Stomach (tissue), 8 donors: ENCODE measurements at regions not wholly inside any gene's neighbourhood (a gene's known extent, or its start where the extent isn't known, plus 50 kb on each side); places are given as distances from the start of the nearest gene placed in this dataset.

ENCODE experiments used
- DNase-seq, 2 donors: peaks; one replicate each; pipeline versions ENCODE4 v3.0.0 to v3.0.0-alpha.2; 2013 to 2019
- H3K27ac ChIP-seq, 5 donors: fragments of 200-600 bp in 4 of 5; sonication (generic) in 4 of 5; one replicate each; pipeline ENCODE4 v1.5.1; 2013 to 2019; ENCODE audit warnings: mild to moderate bottlenecking in 1 of 5, moderate library complexity in 1 of 5
- H3K27me3 ChIP-seq, 3 donors: fragments of 200-600 bp; sonication (generic); one replicate each; pipeline ENCODE4 v1.5.1; 2017 to 2019; ENCODE audit warnings: mixed run types in 1 of 3
- H3K36me3 ChIP-seq, 4 donors: fragments of 200-600 bp; sonication (generic); 1 replicate in 3 of 4; 2 replicates in 1 of 4; pipeline ENCODE4 v1.5.1; 2016 to 2019
- H3K4me1 ChIP-seq, 4 donors: fragments of 200-600 bp; sonication (generic); one replicate each; pipeline ENCODE4 v1.5.1; 2016 to 2019
- H3K4me3 ChIP-seq, 4 donors: fragments of 200-600 bp; sonication (generic) in 3 of 4; one replicate each; pipeline ENCODE4 v1.5.1; 2016 to 2019; ENCODE audit warnings: mild to moderate bottlenecking in 1 of 4
- H3K9me3 ChIP-seq, 4 donors: fragments of 200-600 bp; sonication (generic); one replicate each; pipeline ENCODE4 v1.5.1; 2016 to 2019
- EP300 ChIP-seq: sonication (generic); formaldehyde crosslinking; IDR thresholded peaks from one replicate; pipeline ENCODE4 v1.6.1; 2017; ENCODE audit warnings: antibody characterized with exemption
- POLR2A ChIP-seq, 4 donors: fragments of 450-650 bp; IDR thresholded peaks; one replicate each; pipeline ENCODE4 v1.6.1; 2016; ENCODE audit warnings: antibody characterized with exemption in 4 of 4, control low read depth in 2 of 4, mild to moderate bottlenecking in 1 of 4, moderate library complexity in 1 of 4
- POLR2AphosphoS5 ChIP-seq, 3 donors: sonication (generic); formaldehyde crosslinking; IDR thresholded peaks; one replicate each; pipeline ENCODE4 v1.6.1; 2016; ENCODE audit warnings: antibody characterized with exemption in 3 of 3
- WGBS, 5 donors: extraction: QIAGEN DNeasy Blood & Tissue Kit in 3 of 5; methylation state at CpG; one replicate each; pipeline versions ENCODE4 v1.1.5 to v1.1.7; 2013 to 2018; 5-methylcytosine and 5-hydroxymethylcytosine counted together
- intact Hi-C: fragments of 100-400 bp; cut with DNase I; formaldehyde crosslinking; loops from one replicate; pipeline ENCODE4 v1.15.1; 2023; ENCODE audit warnings: low total_unique reads
- TF ChIP-seq, protein P1 (sequence below), 7 experiments: fragments of 450-650 bp in 4 of 7; fragments of 200-600 bp in 3 of 7; sonication (generic) in 3 of 7; IDR thresholded peaks; one replicate each; pipeline ENCODE4 v1.5.1; 2016 to 2019; ENCODE audit warnings: antibody characterized with exemption in 7 of 7, control low read depth in 2 of 7, mild to moderate bottlenecking in 1 of 7
- donor health status: healthy with polysubstance abuse.
- donor health status: Bipolar disorder and iron deficiency.
- donor health status: healthy.

DNA sequence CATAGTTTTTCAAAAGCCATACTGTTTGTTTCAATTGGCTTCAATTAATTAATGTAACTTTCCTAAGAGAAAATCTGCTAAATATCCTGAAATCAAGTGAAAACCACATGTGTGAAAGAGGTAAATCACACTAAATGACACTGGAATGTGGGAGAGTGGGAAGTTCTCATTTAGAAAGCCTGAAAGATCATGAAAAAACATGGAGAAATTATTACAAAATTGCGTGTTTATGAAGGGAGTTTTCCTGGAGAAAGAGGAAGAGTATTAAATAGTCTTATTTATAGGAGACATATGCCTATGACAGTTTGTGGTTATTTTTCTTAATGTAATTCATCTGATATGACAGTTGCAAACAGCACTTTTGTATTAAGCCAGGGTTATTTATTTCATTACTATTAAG, 183.7 kb downstream of the DKK2 start:
- Histone ChIP-seq H3K27me3 (no peaks in the 10 kb centered on the region), H3K4me1 (no peaks in the 10 kb centered on the region), H3K9me3 (no peaks in the 10 kb centered on the region), H3K4me3 (no peak overlapping the region), H3K27ac (no peak overlapping the region), H3K36me3 (no peaks in the 10 kb centered on the region)
- no peak for DNase-seq
- intact Hi-C loops = no loop called here
- TF ChIP-seq, protein P1, sequence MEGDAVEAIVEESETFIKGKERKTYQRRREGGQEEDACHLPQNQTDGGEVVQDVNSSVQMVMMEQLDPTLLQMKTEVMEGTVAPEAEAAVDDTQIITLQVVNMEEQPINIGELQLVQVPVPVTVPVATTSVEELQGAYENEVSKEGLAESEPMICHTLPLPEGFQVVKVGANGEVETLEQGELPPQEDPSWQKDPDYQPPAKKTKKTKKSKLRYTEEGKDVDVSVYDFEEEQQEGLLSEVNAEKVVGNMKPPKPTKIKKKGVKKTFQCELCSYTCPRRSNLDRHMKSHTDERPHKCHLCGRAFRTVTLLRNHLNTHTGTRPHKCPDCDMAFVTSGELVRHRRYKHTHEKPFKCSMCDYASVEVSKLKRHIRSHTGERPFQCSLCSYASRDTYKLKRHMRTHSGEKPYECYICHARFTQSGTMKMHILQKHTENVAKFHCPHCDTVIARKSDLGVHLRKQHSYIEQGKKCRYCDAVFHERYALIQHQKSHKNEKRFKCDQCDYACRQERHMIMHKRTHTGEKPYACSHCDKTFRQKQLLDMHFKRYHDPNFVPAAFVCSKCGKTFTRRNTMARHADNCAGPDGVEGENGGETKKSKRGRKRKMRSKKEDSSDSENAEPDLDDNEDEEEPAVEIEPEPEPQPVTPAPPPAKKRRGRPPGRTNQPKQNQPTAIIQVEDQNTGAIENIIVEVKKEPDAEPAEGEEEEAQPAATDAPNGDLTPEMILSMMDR (IDR thresholded peaks at IDR 0.05) = no peak
- 55 to 83% (median 72%) methylated on average over 1 of the region's 1 CpG for WGBS, 5 donors

DNA sequence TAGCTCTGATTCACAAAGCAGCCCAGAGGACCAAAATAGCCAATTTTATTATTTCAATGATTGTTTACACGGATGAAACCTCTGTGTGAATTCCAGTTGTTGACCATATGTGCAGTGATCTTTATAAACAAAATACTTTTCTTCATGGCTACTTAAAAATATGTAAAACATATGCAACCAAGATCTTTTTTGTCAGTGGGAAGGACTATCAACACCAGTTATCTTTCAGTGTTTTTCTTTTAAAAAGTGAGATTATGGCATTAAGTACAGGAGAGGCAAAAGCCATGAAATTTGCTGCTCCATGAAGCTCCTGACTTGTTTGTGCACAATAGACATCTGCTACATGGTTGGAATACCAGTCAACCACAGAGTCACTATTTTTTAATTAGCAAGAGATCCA, 184.4 kb downstream of the DKK2 start:
- Histone ChIP-seq H3K27me3 (no peaks in the 10 kb centered on the region), H3K9me3 (no peaks in the 10 kb centered on the region), H3K27ac (no peak overlapping the region), H3K4me3 (no peak overlapping the region), H3K36me3 (no peaks in the 10 kb centered on the region), H3K4me1 (no peaks in the 10 kb centered on the region)
- TF ChIP-seq POLR2AphosphoS5 (IDR thresholded peaks at IDR 0.05) = no peak
- TF ChIP-seq EP300 = no peak
- no peak for TF ChIP-seq POLR2A (IDR thresholded peaks at IDR 0.05)
- TF ChIP-seq, protein P1 (IDR thresholded peaks at IDR 0.05) = no peak
- no peak for DNase-seq
- intact Hi-C loops = no loop called here
- WGBS, 5 donors = 64 to 77% (median 76%) methylated on average over 1 of the region's 1 CpG

DNA sequence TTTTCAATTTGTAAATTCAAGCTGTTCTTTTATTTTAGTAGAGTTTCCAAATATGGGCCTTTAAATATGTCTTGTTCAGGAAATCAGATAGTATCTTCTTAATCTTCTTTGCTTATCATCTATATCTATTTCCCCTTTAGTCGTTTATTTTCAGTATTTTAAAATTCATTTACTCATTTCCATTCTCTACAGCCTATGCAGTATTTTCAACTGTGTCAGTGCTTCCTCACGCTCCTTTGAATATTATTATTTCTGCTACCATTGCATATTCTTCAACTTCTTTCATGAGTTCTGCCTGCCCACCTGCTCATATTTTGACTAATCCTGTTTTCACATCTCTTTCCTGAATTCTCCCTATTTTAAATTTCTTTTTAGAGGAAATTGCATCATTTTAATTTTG, 185.4 kb downstream of the DKK2 start:
- Histone ChIP-seq H3K4me3 (no peak overlapping the region), H3K27ac (no peak overlapping the region), H3K27me3 (no peaks in the 10 kb centered on the region), H3K4me1 (no peaks in the 10 kb centered on the region), H3K36me3 (no peaks in the 10 kb centered on the region), H3K9me3 (no peaks in the 10 kb centered on the region)
- 63 to 72% (median 65%) methylated on average over 2 of the region's 2 CpGs for WGBS, 5 donors
- intact Hi-C loops = no loop called here
- TF ChIP-seq POLR2AphosphoS5 (IDR thresholded peaks at IDR 0.05) (no peak), EP300 (no peak), POLR2A (IDR thresholded peaks at IDR 0.05) (no peak)
- TF ChIP-seq, protein P1 (IDR thresholded peaks at IDR 0.05) = no peak
- no peak for DNase-seq

DNA sequence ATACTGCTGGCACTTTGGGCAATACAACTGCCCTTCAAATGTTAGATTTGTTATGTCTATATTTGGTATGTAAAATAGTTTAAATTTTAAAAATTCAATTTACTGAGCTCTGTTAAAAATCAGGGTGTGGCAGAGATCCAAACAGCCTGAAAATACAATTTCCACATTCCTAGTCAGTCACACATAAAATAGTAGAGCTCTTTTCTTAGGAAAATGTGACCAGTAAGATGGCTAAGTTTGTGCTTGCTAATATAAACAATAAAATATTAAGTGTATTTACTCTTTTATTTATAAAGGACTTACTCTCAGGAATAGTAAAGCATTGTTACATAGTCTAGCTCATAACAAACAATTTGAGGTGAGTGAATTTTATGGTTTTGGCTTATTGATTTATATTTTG, 200.2 kb downstream of the DKK2 start:
- TF ChIP-seq EP300 = no peak
- no peak for TF ChIP-seq POLR2AphosphoS5 (IDR thresholded peaks at IDR 0.05)
- TF ChIP-seq POLR2A (IDR thresholded peaks at IDR 0.05) = no peak
- TF ChIP-seq, protein P1 (IDR thresholded peaks at IDR 0.05) = no peak
- Histone ChIP-seq H3K27ac (no peak overlapping the region), H3K9me3 (peaks cover 0 to 17% (median 11%) of the 10 kb centered on the region in 4 donors), H3K27me3 (no peaks in the 10 kb centered on the region), H3K4me3 (no peak overlapping the region), H3K36me3 (no peaks in the 10 kb centered on the region), H3K4me1 (no peaks in the 10 kb centered on the region)
- intact Hi-C loops = no loop called here
- DNase-seq = no peak

DNA sequence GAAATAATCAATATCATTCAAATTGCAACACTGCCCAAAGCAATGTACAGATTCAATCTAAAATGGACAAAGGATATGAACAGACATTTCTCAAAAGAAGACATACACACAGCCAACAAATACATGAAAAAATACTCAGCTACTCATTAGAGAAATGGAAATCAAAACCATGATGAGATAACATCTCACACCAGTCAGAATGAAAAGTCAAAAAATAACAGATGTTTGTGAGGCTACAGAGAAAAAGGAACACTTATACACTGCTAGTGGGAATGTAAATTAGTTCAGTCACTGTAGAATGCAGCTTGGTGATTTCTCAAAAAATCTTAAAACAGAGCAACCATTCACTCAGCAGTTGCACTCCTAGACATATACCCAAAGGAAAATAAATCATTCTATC, 205.2 kb downstream of the DKK2 start:
- TF ChIP-seq, protein P1 (IDR thresholded peaks at IDR 0.05) = no peak
- TF ChIP-seq POLR2AphosphoS5 (IDR thresholded peaks at IDR 0.05) (no peak), POLR2A (IDR thresholded peaks at IDR 0.05) (no peak), EP300 (no peak)
- H3K4me3 ChIP-seq = no peak overlapping the region
- intact Hi-C loops = no loop called here
- H3K27me3 ChIP-seq = no peaks in the 10 kb centered on the region
- H3K36me3 ChIP-seq = no peaks in the 10 kb centered on the region
- no peaks in the 10 kb centered on the region for H3K9me3 ChIP-seq
- H3K27ac ChIP-seq = no peak overlapping the region
- DNase-seq = no peak
- no peaks in the 10 kb centered on the region for H3K4me1 ChIP-seq
